ENCODE measurements at regions not wholly inside any gene's neighbourhood (a gene's known extent, or its start where the extent isn't known, plus 50 kb on each side); places are given as distances from the start of the nearest gene placed in this dataset.
"Not testable (repeated sequence)": the region's sequence is repeated elsewhere in the genome, so short reads cannot be mapped to it uniquely, and the experiment has no call there.

GRCh38 chr12:59517522-59517921 lies 78.3 kb upstream of the SLC16A7 start:
- DNase-seq: no peak

DNA sequence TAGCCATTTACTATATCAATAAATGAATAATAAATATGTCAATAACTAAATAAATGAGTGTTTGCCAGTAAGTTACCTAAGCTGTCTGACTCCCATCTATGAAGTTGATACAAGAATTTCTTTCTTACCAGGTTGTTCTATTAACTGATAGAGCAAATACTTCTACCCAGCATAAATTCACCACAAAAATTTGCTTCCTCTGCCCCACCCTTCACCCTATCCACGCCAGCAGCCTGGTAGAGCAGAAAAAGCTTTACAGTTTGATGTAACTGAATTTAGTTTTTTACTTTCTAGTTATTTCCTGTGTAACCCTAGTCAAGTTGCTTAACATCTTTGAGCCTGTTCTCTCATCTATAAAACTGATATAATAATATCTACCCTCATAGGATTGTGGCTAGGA lies 94.9 kb upstream of the SLC16A7 start:
- no peak for DNase-seq

DNA sequence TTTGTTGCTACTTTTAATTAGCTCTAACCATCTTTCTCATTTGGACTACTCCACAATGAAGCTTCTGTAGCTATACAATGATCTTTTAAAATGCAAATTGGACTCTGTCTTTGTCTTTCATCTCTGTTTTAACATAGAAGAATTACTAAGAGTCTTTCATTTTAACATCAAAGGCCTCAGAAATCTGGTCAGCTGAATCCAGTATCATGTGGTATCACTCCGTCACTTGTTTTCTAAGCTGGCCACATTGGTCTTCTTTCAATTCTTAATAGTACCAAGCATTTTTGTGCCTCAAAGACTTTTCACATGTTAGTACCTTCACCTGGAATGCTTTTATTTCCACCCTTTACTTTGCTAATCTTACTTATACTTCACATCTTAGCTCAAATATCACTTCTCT lies 95.5 kb upstream of the SLC16A7 start:
- no peak for DNase-seq

GRCh38 chr12:59499774-59500173 lies 96.1 kb upstream of the SLC16A7 start:
- no peak for DNase-seq

DNA sequence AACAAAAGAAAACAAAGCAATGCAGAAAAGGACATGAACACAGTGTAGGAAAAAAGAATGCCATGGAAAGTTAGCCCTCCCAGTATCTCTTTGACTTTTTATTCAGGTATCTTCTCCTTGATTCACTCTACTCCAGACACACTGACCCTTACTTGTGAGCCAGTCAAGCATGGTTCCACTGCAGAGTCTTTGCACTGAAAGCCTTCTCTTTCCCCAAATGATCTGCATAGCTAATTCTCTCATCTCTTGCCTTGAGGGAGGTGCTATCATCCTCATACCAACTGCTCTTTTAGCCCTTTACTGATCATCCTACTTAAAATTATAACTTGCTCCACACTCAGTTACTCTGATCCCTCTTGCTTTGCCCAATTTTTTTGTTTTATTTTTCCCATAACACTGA lies 101.2 kb upstream of the SLC16A7 start:
- DNase-seq: no peak

- no peak for DNase-seq
These were observed 104.0 kb upstream of the SLC16A7 start for GRCh38 chr12:59491877-59492276.

DNA sequence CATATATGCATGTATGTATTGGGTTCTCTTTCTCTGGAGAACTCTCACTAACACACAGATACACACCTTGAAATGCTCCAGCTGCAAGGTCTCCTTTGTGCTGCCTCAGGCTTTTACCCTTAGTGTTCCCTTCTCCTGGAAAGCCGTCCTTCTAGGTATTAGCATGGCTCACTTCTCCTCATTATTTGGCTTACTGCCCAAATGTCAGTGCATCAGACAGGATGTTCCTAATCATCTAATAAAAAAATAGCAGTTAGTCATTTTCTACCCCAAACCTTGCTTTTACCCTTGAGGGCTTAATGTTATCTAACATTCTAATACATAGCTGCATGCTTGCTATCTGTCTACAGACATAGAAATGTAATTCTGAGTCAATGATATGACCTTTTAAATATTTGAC lies 109.0 kb upstream of the SLC16A7 start:
- DNase-seq: no peak

DNA sequence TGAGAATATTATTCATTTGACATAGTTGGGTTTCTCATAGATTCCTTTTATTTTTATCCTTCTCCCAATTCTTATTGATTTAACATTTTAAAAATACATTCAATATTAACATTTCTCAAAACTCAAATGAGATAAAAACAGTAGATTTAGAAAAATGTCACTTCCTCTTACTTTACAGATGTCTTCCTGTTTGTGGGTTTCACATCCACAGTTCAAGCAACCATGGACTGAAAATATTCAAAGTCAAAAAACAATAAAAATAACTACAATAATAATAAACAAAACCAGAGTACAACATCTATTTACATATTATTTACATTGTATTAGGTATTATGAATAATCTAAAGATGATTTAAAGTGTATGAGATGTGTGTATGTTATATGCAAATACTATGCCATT lies 111.3 kb upstream of the SLC16A7 start:
- no peak for DNase-seq

DNA sequence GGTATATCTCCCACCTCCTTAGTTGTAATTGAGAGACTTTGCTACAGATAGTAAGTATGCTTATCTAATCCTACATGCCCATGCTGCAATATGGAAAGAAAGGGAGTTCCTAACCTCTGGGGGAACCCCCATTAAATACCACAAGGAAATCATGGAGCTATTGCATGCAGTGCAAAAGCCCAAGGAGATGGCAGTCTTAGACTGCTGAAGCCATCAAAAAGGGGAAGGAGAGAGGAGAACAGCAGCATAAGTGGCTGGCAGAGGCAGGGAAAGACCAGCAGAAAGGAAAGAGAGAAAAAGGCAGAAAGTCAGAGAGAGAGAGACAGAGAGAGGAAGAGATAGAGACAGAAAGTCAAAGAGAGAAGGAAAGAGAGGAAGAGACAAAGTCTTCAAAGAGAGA lies 121.6 kb upstream of the SLC16A7 start:
- not testable (repeated sequence) for DNase-seq

- DNase-seq: no peak
These were observed 123.6 kb upstream of the SLC16A7 start for GRCh38 chr12:59472273-59472672.

DNA sequence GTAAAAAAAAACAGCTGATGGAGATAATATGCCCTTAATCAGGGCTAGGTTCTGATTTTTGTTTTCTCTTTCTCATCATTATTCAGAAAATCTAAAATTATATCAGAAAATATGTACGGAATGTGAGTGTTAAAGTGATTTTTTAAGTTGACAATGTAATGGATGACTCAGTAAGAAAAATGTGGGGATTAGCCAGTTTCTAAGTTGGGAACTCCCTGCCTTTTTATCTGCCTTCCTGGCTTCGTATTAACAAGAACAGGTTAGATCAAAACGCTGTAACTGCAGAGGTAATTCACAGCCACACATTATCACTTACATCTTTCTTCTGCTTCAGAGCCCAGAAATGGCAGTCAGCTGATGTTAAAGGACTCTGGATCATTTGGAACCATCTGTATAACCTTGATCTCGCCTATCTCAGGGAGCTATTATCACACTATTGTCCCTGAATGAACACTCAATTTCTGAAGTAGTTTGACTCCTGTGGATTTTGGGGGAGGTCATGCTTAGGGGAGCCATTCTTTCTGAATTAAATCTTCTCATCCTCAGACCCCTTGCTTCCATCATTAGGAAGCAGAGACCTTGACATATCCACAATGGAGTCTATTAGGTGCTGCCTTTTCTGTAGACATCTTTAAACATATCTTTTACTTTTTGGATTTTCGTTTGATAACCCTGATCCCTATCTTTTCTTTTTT lies 135.7 kb upstream of the SLC16A7 start:
- DNase-seq: no peak

DNA sequence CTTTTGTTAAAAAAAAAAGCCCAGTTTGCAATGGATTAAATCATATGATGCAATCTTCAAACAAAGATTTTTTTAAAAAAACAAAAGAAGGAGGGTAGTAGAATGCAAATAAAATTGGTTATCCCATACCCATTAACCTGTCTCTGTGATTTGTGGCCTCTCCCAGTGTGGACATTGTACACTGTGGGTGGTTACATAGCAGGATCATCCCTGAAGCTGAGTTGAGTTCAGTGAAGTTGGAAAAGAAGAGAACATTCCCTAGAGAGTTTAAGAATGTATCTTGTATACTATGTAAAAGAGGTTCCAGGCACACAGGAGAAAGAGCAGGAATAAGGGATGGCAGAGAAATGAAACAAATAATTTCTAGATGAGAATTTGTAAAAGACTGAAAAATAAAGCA lies 142.4 kb upstream of the SLC16A7 start:
- DNase-seq: no peak

GRCh38 chr12:59452746-59453145 lies 143.1 kb upstream of the SLC16A7 start:
- DNase-seq: no peak

DNA sequence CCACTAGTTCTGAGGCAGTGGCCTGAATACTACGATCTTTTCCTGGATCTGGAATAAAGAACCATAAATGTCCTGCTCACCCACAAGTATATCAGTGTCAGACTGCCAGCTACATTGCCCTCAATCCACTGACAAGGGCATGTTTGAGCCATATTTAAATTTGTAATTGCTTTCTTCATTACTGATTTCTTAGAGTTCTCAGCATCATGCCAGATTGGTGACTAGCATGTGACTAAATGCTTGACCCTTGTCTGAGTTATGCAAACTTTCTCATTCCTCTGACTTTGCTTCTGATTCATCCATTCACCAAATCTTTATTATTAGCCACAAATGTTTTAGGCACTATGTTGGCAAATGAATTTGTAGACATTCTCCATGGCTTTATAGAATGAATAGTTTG lies 143.6 kb upstream of the SLC16A7 start:
- DNase-seq: no peak

DNA sequence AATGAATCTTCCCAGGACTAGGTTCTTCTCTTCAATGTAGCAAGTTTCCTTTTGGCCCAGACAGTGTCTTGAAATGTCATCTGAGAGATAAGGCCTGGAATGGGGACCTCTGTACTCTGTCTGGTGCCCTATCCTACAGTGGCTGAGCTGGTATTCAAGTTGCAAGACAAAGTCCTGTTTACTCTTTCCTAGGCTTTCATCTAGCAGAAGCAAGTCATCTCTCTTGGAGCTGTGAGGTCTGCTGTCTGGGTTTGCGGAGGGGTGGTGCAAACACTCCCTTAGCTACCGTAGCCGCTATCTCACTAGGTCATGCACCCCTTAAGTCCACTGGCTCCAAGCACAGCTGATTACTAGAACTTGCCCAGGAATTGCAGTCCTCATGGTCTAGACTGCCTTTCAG lies 149.7 kb upstream of the SLC16A7 start:
- no peak for DNase-seq

- DNase-seq: no peak
These were observed 150.9 kb upstream of the SLC16A7 start for GRCh38 chr12:59444932-59445331.

DNA sequence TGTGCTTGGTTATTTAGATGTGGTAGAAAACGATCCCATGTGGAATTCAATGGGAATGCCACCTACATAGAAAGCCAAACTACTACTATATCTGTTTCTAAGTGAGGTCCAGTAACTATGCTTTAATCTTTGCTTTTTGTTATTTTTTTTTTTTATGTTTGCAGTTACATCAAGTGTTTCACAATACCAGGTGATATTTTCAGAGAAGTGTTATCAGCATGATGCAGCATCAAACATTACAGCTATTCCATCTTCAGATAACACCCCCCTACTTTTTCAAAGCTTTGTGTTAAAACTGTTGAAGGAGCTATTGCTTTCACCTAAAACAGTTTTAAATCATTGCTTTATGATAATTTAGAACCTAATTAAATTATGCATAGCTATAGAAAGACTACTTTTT lies 163.8 kb upstream of the SLC16A7 start:
- no peak for DNase-seq

DNA sequence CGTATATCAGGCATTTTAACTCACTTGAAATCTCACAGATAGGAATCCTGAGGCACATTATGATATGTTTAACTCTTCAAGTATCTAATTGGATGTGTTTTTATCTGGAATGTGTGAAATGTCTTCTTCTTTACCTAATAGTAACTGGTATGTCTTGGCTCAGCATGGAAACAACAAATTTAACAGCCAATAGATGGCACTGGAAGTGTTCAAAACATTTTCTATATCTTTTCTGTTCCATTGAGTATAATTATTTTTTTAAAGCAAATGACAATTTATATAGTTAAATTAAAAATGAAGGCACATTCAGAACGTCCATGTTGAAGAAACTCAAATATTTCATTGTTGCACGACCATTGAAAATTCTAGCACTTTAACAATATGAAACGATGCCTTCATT lies 164.6 kb upstream of the SLC16A7 start:
- no peak for DNase-seq

- DNase-seq: no peak
These were observed 166.1 kb upstream of the SLC16A7 start for GRCh38 chr12:59429766-59430165.

DNA sequence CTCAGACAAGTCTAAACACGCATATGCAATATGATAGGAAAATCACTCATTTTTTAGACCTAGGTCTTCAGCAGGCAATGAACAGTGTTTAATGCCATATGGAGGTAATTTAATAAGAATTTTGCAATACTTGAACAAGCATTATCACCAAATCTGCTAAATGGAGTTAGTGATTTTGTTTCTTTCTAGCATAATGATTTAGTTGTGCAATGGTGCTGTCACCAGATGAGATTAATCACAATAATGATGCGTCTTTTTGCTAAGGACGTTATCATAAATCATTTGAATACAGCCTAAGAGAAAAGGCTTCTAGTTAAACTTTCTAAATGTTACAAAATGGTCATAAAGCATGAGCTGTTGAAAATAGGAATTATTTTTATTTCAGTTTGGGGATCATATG lies 170.0 kb upstream of the SLC16A7 start:
- no peak for DNase-seq

GRCh38 chr12:59424666-59425065 lies 171.2 kb upstream of the SLC16A7 start:
- DNase-seq: not testable (repeated sequence)

GRCh38 chr12:59414051-59414450 lies 181.8 kb upstream of the SLC16A7 start:
- no peak for DNase-seq

GRCh38 chr12:59408431-59408830 lies 187.4 kb upstream of the SLC16A7 start:
- DNase-seq: no peak

GRCh38 chr12:59407799-59408198 lies 188.0 kb upstream of the SLC16A7 start:
- no peak for DNase-seq

- no peak for DNase-seq
These were observed 189.8 kb upstream of the SLC16A7 start for GRCh38 chr12:59405992-59406391.

Measured in NCI-H345 (cell line).